T-cell (primary cell): ENCODE measurements at regions not wholly inside any gene's neighbourhood (a gene's known extent, or its start where the extent isn't known, plus 50 kb on each side); places are given as distances from the start of the nearest gene placed in this dataset.

Source experiments
- ATAC-seq, 4 experiments: fragments of 200-7000 bp in 3 of 4; fragments of 150-1000 bp in 1 of 4; cut with Tn5 transposase; replicated peaks in 1 of 4; 1 replicate in 3 of 4; 2 replicates in 1 of 4; pipeline ENCODE4 v1.10.0; 2021; ENCODE audit warnings: moderate library complexity in 3 of 4, mild to moderate bottlenecking in 2 of 4, moderate number of reproducible peaks in 1 of 4
- CTCF ChIA-PET, 2 donors: fragments of 300-600 bp; sonication (Branson Sonifier 250); formaldehyde crosslinking; loops; one replicate each; lab custom pipeline; 2022; ENCODE audit warnings: antibody characterized with exemption in 2 of 2; lab: Charles Lee
- POLR2A ChIA-PET, 2 donors: fragments of 300-600 bp; sonication (Branson Sonifier 250); formaldehyde crosslinking; loops; one replicate each; lab custom pipeline; 2022; ENCODE audit warnings: antibody characterized with exemption in 2 of 2; lab: Charles Lee
- DNase-seq, 35 experiments: peaks; one replicate each; pipeline versions ENCODE4 v3.0.0 to v3.0.0-alpha.2; 2013 to 2023
- H3K27ac ChIP-seq: one replicate; pipeline ENCODE4 v1.5.1; 2013; ENCODE audit warnings: low read length
- H3K27me3 ChIP-seq, 2 experiments: replicated peaks in 1 of 2; 1 replicate in 1 of 2; 2 replicates in 1 of 2; pipeline versions ENCODE4 v1.6.1 to v1.7.0; 2013; ENCODE audit warnings: low read length in 1 of 2, mixed read lengths in 1 of 2; ENCODE audit not compliant: control insufficient read depth in 2 of 2, insufficient read depth in 2 of 2; ENCODE audit errors: extremely low read depth in 1 of 2
- H3K36me3 ChIP-seq, 2 donors: 1 replicate in 1 of 2; 2 replicates in 1 of 2; pipeline versions ENCODE4 v1.6.1 to v1.7.0; 2013; ENCODE audit warnings: low read length in 1 of 2; ENCODE audit not compliant: control insufficient read depth in 2 of 2, insufficient read depth in 1 of 2; ENCODE audit errors: extremely low read depth in 1 of 2
- H3K4me1 ChIP-seq, 2 experiments: 1 replicate in 1 of 2; 2 replicates in 1 of 2; pipeline versions ENCODE4 v1.6.1 to v1.7.0; 2013; ENCODE audit warnings: low read length in 2 of 2, mixed read lengths in 1 of 2; ENCODE audit not compliant: insufficient read depth in 2 of 2, control insufficient read depth in 1 of 2; ENCODE audit errors: extremely low read depth in 1 of 2
- H3K4me3 ChIP-seq, 2 donors: 1 replicate in 1 of 2; 2 replicates in 1 of 2; pipeline versions ENCODE4 v1.5.1 to v1.7.0; 2013; ENCODE audit warnings: mild to moderate bottlenecking in 2 of 2, low read length in 1 of 2, moderate library complexity in 1 of 2; ENCODE audit not compliant: control insufficient read depth in 1 of 2; ENCODE audit errors: extremely low read depth in 1 of 2
- H3K9me3 ChIP-seq: 2 replicates; pipeline ENCODE4 v1.7.0; 2013
- H3K27ac Mint-ChIP-seq, 2 donors: one replicate each; pipeline ENCODE4 v1.8.0; 2020 to 2021; ENCODE audit warnings: mild to moderate bottlenecking in 2 of 2, mixed read lengths in 2 of 2
- H3K27me3 Mint-ChIP-seq, 2 donors: one replicate each; pipeline ENCODE4 v1.8.0; 2021 to 2022; ENCODE audit warnings: mixed read lengths in 2 of 2
- H3K36me3 Mint-ChIP-seq: one replicate; pipeline ENCODE4 v1.8.0; 2021; ENCODE audit warnings: mixed read lengths
- H3K4me1 Mint-ChIP-seq, 3 donors: one replicate each; pipeline ENCODE4 v1.8.0; 2020 to 2022; ENCODE audit warnings: mixed read lengths in 3 of 3, mild to moderate bottlenecking in 1 of 3
- H3K4me3 Mint-ChIP-seq, 3 donors: one replicate each; pipeline ENCODE4 v1.8.0; 2020 to 2022; ENCODE audit warnings: mild to moderate bottlenecking in 3 of 3, mixed read lengths in 3 of 3, moderate library complexity in 3 of 3
- H3K9me3 Mint-ChIP-seq, 3 donors: one replicate each; pipeline ENCODE4 v1.8.0; 2020 to 2022; ENCODE audit warnings: mixed read lengths in 3 of 3
- WGBS: methylation state at CpG from one replicate; pipeline ENCODE4 v1.1.5; 2013; ENCODE audit warnings: missing lambda C conversion rate; ENCODE audit not compliant: insufficient coverage; 5-methylcytosine and 5-hydroxymethylcytosine counted together

DNA sequence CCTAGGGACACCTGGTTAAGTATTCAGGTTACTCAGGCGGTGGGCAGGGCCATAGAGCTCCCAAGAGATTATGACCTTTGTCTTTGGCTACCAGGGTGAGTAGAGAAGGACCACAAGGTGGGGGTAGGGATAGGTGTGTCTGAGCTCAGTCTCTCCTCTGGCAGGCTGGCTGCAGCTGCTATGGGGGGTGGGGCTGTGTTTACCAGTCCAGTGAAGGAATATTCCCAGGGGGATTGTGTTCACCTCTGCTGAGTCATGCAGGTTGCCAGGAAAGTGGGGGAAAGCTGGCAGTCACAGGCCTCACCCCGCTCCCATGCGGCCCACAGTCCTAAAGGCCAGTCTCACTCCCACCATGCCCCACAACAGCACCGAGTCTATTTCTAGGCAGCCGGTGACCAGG is 53.6 kb upstream of the POU5F2 start:
- Mint-ChIP-seq H3K27me3 (no peaks in the 10 kb centered on the region), H3K27ac (no peak overlapping the region), H3K9me3 (no peaks in the 10 kb centered on the region), H3K4me1 (peaks cover 0 to 6% (median 0%) of the 10 kb centered on the region in 3 donors), H3K36me3 (peaks cover 30% of the 10 kb centered on the region), H3K4me3 (no peak overlapping the region)
- no peak overlapping the region for H3K4me3 ChIP-seq
- POLR2A ChIA-PET: interaction anchor here in 1 of 2 donors (0.7 kb wide), 1 partner anchor 12 kb away, joined by 5 read pairs; no protein-coding TSS in a partner anchor
- DNase-seq (peak in 1 of 35 experiments; percentile 0), ATAC-seq (no peak)
- no peaks in the 10 kb centered on the region for H3K4me1 ChIP-seq
- H3K9me3 ChIP-seq: no peaks in the 10 kb centered on the region
- no peaks in the 10 kb centered on the region for H3K27me3 ChIP-seq
- CTCF ChIA-PET: interaction anchor here (0.5 to 0.7 kb wide), 3 partner anchors 10 to 165 kb away, joined by 3 to 4 read pairs (median 3); no protein-coding TSS in a partner anchor
- H3K27ac ChIP-seq: no peak overlapping the region
- WGBS: 92% methylated on average over 2 of the region's 5 CpGs
- peaks cover 0 to 2% of the 10 kb centered on the region in 2 donors for H3K36me3 ChIP-seq

DNA sequence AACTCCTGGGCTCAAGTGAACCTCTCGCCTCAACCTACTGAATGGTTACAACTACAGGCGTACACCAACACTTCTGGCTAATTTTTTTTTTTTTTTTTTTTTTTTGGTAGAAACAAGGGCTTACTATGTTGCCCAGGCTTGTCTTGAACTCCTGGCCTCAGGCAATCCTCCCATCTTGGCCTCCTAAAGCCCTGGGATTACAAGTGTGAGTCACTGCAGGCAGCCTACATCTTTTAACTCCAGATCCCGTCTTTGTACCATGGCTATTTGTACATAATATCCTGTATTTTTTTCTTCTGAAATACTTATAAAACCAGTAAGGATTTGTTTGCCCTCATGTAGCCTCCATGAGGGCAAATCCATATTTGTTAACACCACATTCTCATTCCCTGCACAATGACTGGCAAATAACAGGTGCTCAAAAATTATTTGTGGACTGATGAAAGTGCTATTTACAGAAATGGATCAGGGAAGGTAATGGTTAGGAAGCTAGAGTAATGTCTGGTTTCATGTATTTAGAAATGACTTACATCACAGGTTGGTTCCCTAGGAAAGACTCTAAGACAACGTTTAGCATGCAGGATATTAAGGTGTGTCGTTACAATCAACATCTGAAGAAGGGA is 51.9 kb upstream of the POU5F2 start:
- Mint-ChIP-seq H3K9me3 (no peaks in the 10 kb centered on the region), H3K36me3 (peaks cover 30% of the 10 kb centered on the region), H3K27me3 (no peaks in the 10 kb centered on the region), H3K4me3 (no peak overlapping the region), H3K4me1 (peaks cover 0 to 6% (median 0%) of the 10 kb centered on the region in 3 donors), H3K27ac (no peak overlapping the region)
- Histone ChIP-seq H3K9me3 (no peaks in the 10 kb centered on the region), H3K4me1 (no peaks in the 10 kb centered on the region), H3K36me3 (peaks cover 0 to 2% of the 10 kb centered on the region in 2 donors), H3K27ac (no peak overlapping the region), H3K27me3 (no peaks in the 10 kb centered on the region), H3K4me3 (no peak overlapping the region)
- ChIA-PET POLR2A (no interaction called here), CTCF (interaction anchor here in 1 of 2 donors (0.6 kb wide), 1 partner anchor 57 kb away, joined by 4 read pairs; no protein-coding TSS in a partner anchor)
- ATAC-seq: no peak
- 100% methylated on average over 2 of the region's 5 CpGs for WGBS
- no peak for DNase-seq

DNA sequence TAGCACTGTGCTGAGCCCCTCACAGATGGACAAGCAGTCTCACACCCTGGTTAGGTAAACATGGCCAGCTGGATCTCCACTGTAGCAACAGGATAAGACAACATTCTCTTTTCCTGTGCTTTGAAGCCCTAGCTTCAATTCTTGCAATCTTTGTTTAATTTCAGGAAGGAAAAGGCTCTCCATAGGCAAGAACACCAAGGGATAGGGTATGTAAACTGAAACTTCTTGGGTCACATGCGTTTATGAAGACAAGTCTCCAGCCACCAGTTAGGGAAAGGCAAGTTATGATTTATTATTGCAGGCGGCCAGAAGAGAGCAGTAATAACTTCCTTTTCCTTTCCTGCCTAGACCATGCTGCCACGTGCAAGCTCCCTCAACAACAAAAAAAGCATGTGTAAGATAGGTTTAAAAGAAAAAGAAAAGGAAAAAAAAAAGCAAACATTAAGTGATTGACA is 50.1 kb upstream of the POU5F2 start:
- WGBS: 67% methylated on average over 1 of the region's 3 CpGs

More for the DNA sequence above, 50.1 kb upstream of the POU5F2 start:
- Histone ChIP-seq H3K36me3 (peaks cover 0 to 2% of the 10 kb centered on the region in 2 donors), H3K4me1 (no peaks in the 10 kb centered on the region), H3K27ac (no peak overlapping the region), H3K9me3 (no peaks in the 10 kb centered on the region), H3K27me3 (no peaks in the 10 kb centered on the region), H3K4me3 (no peak overlapping the region)
- no peak for ATAC-seq
- no peaks in the 10 kb centered on the region for H3K27me3 Mint-ChIP-seq
- ChIA-PET CTCF (no interaction called here), POLR2A (no interaction called here)
- no peak for DNase-seq
- H3K27ac Mint-ChIP-seq: no peak overlapping the region
- H3K36me3 Mint-ChIP-seq: peaks cover 24% of the 10 kb centered on the region
- H3K4me1 Mint-ChIP-seq: peaks cover 0 to 6% (median 0%) of the 10 kb centered on the region in 3 donors
- no peaks in the 10 kb centered on the region for H3K9me3 Mint-ChIP-seq
- no peak overlapping the region for H3K4me3 Mint-ChIP-seq
